Putamen (tissue), 1 donor: ENCODE measurements at regions not wholly inside any gene's neighbourhood (a gene's known extent, or its start where the extent isn't known, plus 50 kb on each side); places are given as distances from the start of the nearest gene placed in this dataset.
A peak's percentile ranks its signal among the peaks of the same experiment; 100 is the strongest.

Source experiments
- DNase-seq: peaks from one replicate; pipeline ENCODE4 v3.0.0-alpha.2; 2016; ENCODE audit warnings: low spot score

DNA sequence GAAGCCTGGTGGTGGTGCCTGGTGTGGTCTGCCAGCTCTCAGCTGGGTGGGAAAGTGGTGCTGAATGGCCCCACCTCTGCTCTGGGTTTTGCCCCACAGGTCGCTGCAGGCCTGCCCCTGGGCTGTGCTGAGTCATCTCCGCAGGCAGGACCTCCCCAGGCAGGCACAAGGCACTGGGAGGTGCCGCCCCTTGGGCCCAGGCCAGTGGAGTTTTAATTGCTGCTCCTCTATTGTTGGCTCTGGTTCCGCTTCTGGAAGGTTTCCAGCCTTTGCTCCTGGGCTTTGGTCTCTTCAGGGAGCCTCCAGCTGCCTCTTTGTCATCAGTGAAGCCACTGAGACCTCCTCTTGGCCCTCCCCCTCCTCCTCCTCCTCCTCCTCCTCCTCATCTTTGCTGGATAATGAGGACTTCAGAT is 180.3 kb upstream of the GRB10 start:
- peak; percentile 5 for DNase-seq

DNA sequence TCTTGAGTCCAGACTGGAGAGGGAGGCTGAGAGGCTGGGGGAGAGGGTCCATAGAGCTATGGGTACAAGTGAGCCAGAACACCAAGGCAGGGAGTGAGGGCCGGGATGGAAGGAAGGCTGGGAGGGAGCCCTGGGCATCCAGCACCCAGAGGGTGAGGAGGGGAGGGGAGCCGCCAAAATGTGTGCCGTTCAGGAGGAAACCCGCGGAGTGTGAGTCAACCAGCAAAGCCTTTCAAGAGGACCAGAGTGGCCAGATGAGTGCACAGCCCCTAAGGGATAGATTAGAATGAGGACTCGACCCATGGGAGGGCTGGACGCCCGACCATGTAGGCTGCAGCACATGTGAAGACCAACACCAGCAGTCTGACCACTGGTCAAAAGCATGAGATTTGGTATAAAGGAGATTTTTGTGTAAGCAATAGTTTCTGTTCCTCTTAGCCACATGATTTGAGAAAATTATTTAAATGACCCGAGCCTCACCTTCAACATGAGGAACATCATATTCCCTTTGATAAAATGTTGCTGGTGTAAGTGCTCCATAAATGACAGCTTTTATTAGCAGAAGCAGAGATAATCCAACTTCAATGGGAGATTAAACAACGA is 179.7 kb upstream of the GRB10 start:
- no peak for DNase-seq

DNA sequence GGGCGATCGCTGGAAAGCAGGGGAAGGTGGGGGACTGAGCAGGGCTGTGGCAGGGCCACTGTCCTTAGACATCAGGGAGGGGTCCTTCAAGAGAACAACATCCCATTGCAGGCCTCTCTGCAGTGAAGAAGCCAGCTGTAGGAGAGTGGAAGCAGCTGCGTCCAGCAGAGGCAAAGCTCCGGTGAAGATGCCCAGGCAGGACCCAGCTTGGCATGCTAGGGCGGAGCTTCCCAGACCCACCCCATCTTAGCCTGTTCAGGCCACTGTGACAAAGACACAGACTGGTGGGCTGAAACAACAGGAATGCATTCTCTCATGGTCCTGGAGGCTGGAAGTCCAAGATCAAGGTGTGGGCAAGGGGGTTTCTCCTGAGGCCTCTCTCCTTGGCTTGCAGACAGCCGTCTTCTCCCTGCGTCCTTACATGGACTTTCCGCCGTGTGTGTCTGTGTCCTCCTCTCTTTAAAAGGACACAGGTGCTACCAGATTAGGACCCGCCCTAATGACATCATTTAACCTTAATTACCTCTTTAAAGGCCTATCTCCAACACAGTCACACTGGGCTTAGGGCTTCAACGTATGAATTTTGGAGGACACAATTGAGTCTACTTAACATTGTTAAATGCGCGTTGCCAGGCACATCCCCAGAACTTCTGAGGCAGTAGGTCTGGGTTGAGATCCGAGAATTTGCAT is 178.1 kb upstream of the GRB10 start:
- no peak for DNase-seq

DNA sequence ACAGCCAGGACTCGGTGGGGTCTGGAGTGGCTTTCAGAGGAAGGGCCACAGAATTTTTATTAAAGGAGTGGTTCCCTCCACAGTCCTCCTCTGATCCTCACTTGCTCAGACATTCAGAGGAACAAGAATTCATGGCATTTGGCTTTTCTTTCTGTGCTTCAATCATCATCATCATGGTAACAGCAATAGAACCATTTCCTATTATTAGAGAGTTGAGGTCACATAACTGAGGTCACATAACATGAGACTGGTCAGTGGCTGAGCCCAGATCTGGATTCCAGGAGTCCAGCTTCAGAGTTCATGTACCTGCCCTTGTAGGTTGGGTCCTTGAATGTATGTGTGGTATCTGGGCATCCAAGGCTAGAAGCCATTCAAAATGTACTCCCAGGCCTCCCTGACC is 177.3 kb upstream of the GRB10 start:
- no peak for DNase-seq

- DNase-seq, result no peak
Observed at GRCh38 chr7:50959560-50959959, 176.9 kb upstream of the GRB10 start.

DNA sequence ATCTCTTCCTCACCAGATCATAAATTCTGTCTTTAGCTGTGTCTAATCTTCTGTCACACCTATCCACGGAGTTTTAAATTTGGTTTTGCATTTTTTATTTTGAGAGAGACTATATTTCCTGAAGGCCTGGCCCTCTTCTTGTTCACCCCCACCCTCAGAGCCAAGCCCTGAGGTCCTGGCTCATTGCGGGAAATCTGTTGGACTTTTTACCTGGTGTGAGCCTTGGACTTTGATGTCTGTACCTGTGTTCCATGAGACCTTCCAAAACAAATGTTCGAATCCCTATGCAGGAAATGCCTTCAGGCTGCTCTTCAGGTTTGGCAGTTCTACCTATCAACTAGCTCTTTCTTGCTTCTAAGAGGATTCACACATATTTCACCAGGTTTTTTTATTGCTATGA is 175.2 kb upstream of the GRB10 start:
- no peak for DNase-seq

DNA sequence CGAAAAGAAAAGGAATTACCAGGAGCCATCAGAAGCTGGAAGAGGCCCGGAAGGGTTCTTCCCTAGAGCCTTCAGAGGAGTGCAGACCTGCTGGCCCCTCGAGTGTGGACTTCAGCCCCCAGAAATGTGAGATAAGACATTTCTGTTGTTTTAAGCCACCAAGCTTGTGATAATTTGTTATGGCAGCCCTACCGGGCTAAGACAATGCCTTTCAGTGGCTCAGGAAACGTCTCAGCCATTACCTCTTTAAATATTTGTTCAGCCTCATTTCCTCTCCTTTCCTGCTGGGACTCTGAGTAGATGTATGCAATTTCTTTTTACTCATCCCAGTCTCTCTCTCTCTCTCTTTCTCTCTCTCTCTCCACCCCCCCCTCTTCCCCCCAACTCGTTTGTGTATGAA is 174.7 kb upstream of the GRB10 start:
- DNase-seq, result no peak

GRCh38 chr7:50956522-50957155 is 173.9 kb upstream of the GRB10 start:
- no peak for DNase-seq

DNA sequence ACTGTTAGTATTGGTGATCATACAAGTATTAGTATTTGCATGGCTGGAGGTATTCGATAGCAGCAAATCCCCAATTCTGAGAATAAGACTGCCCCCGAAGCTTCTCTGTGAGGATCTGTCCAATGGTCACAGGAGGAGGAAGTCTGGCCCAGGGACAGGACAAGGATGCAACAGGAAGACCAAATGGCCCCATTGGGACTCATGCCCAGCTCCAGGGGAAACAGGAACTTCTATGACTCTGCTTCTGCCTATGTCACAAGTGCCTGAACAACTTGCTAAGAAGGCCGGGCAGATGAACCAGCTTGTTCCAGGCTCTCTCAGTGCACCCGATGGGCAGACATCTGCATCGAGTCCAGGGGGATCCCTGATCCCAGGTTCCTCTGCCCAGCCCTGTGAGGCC is 172.0 kb upstream of the GRB10 start:
- DNase-seq, result no peak

- no peak for DNase-seq
Observed at GRCh38 chr7:50954245-50954644, 171.5 kb upstream of the GRB10 start.

GRCh38 chr7:50953820-50954219 is 171.1 kb upstream of the GRB10 start:
- no peak for DNase-seq

DNA sequence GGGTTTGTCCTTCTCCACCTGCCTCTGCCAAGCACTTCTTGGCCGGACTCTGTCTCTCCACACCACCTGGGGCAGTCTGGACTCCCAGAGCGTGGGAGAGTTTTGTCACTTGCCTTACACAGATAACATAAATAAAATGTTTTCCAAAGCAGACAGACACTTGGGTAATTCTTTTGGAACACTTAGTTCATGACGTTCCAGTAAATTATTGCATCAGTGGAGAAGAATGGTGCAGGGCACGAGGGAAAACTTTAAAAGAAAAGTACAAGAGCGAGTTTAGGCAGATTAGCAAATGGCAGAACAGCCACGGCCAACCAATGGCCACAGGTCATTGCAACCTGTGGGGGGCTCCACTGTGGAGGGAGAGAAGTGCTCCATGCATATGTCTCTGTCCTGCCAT is 170.6 kb upstream of the GRB10 start:
- no peak for DNase-seq

DNA sequence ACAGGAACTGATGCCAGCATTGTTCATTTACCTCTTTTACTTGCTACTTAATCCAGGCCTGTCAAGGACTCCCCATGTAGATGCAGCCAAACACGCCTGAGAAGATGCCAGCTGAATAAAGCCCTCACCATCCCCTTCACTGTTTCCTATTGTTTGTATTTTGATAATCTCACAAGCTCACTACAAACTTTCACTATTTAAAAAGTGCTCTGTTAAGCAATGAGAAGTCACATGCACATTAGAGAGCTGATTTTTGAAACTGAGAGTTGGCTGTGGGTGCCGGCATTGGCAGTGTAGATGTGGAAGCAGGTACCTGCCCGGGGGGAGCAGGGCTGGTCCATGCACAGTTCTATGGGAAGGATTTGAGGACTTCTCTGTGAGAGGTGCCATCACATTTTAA is 169.8 kb upstream of the GRB10 start:
- no peak for DNase-seq

DNA sequence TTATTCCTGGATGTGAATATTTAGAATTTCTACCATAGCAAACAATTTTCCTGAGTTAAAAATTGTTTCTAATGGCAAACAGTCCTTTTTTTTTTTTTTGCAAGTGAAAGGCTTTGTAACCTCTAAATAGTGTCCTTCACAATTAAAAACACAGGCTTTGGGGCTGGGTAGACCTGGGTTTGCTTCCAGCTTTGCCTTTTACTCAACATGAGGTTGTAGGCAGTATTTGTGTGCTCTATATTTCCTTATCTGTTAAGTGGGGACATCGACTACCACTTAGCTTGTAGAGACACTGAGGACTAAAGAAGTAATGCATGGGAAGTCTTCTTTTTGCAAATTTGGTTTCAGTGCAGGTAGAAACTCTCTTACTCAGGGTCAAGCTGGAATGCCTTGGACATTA is 169.4 kb upstream of the GRB10 start:
- DNase-seq, result no peak

GRCh38 chr7:50943482-50943881 is 160.8 kb upstream of the GRB10 start:
- no peak for DNase-seq

DNA sequence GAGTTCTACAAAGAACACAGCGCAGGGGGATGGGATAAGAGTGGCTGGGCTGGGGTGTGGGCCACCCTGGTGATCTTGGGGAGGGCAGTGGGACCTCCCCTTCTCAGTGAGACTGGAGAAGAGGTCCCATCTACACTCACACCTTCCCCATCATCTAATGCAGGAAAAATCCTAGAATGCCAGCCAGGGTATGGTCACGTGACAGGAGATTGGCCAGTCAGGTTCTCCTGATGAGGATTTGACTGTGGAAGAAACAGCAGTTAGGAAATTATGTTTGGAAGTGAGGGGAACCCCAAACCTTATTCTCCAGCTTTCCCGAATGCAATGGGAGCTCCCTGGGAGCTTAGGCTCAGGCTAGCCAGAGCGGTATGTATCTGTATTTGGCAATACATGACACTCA is 158.8 kb upstream of the GRB10 start:
- no peak for DNase-seq

DNA sequence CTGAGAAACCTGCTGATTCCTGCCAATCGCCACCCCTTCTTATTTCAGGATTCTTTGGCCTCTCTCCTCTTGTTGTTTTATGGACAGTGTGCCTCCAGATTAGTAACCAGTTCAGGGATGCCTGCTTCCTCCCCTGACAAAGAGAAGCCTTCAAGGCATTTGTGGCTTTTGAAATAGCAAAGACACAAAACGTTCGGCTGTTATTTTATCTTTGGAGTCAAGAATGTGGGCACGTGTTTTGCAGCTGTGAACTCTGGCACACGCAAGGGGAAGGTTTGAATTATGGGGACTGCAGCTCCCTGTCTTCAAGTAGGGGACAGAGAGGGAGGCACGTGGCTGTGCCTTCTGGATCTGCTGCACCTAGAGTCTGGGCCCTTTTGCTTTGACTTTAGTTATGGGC is 157.9 kb upstream of the GRB10 start:
- no peak for DNase-seq

- no peak for DNase-seq
Observed at GRCh38 chr7:50939021-50939420, 156.3 kb upstream of the GRB10 start.

GRCh38 chr7:50937727-50938126 is 155.0 kb upstream of the GRB10 start:
- no peak for DNase-seq

GRCh38 chr7:50926049-50926448 is 143.4 kb upstream of the GRB10 start:
- no peak for DNase-seq

- DNase-seq, result no peak
Observed at GRCh38 chr7:50923476-50923875, 140.8 kb upstream of the GRB10 start.

DNA sequence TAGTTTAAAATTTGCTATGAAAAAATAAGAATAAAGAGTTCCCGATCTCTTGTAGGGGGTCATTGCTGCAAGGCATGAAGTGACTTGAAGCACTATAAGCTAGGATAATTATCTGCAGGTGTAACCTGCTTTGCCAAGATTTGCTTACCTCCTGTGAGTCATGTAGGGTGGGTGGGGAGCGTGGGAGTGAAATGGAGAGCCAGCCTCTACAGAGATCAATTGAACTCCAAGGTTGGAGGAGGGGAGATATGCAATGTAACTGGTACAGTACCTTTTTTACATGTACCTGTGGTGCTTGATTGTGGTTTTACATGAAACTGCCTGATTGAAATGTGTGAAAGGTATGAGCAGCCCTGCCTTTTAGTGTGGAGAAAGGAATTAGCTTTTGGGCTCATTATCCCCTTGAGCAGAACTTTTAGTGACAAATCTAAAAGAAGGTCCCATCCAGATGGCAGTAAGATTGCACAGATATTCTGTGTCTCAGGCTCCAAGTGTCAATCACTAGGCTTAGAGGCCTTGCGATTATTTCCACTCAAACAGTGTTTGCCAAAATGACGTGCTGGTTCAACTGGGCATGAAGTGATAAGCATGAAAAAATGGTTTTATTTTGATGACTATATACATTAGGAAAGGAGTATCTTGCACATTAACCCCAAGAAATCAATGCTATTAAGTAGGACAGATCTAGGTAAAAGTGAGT is 138.6 kb upstream of the GRB10 start:
- DNase-seq, result peak; percentile 68

DNA sequence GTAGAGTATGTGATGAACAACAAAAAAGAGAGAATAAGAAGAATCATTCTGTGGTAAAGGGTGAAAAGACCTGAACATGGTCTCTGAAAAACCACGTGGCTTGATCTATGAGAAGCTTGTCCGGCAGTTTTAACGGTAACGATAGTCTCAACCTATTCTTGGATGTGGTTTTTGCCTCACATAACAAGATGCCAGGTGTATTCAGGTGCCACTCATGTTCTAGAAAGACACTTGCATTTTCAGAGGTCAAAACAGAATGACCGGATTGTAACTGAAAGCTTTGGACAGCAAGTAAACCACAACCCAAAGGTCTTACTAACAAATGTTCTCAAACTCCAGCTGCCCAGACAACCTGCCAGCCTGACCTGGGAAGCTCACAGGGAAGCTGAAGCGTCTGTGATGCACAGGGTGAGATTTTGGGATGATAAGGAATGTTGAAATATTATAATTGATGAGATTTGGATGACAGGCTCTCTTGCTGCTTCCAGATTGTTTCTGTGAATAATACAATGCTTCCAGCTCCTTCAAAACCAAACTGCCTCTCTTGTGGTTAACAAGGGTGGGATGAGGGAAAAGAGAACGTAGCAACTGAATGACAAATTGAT is 137.4 kb upstream of the GRB10 start:
- peak; percentile 39 for DNase-seq
